Tibial nerve (tissue), 3 donors: ENCODE measurements at regions not wholly inside any gene's neighbourhood (a gene's known extent, or its start where the extent isn't known, plus 50 kb on each side); places are given as distances from the start of the nearest gene placed in this dataset.

Experiments
- CTCF ChIP-seq, 5 experiments: fragments of 200-600 bp in 3 of 5; fragments of 450-650 bp in 2 of 5; sonication (generic) in 3 of 5; IDR thresholded peaks; one replicate each; pipeline ENCODE4 v1.5.1; 2016 to 2019; ENCODE audit warnings: antibody characterized with exemption in 5 of 5, mild to moderate bottlenecking in 3 of 5, moderate library complexity in 2 of 5
- POLR2A ChIP-seq, 2 donors: fragments of 450-650 bp; IDR thresholded peaks; one replicate each; pipeline ENCODE4 v1.6.1; 2017; ENCODE audit warnings: antibody characterized with exemption in 2 of 2, mild to moderate bottlenecking in 2 of 2, moderate library complexity in 2 of 2

- TF ChIP-seq CTCF (IDR thresholded peaks at IDR 0.05) (no peak), POLR2A (IDR thresholded peaks at IDR 0.05) (no peak)
These were observed 1242.2 kb upstream of the TMEM132C start for GRCh38 chr12:127024791-127025190.
